Neural crest cell (in vitro differentiated cells): ENCODE measurements at regions not wholly inside any gene's neighbourhood (a gene's known extent, or its start where the extent isn't known, plus 50 kb on each side); places are given as distances from the start of the nearest gene placed in this dataset.

Experiments used
- DNase-seq: peaks from one replicate; pipeline ENCODE4 v3.0.0; 2021; ENCODE audit warnings: low read depth, mixed read lengths, low spot score
- H3K27ac Mint-ChIP-seq: one replicate; pipeline ENCODE4 v1.8.0; 2021; ENCODE audit warnings: mild to moderate bottlenecking, mixed read lengths; ENCODE audit not compliant: unreplicated experiment
- H3K27me3 Mint-ChIP-seq: 2 replicates; pipeline ENCODE4 v1.8.0; 2021; ENCODE audit warnings: low read depth, mild to moderate bottlenecking, mixed read lengths
- H3K36me3 Mint-ChIP-seq: 2 replicates; pipeline ENCODE4 v1.8.0; 2021; ENCODE audit warnings: low read depth, mild to moderate bottlenecking, mixed read lengths
- H3K4me1 Mint-ChIP-seq: 2 replicates; pipeline ENCODE4 v1.8.0; 2021; ENCODE audit warnings: mixed read lengths
- H3K4me3 Mint-ChIP-seq: one replicate; pipeline ENCODE4 v1.8.0; 2021; ENCODE audit warnings: mild to moderate bottlenecking, mixed read lengths
- H3K9me3 Mint-ChIP-seq: 2 replicates; pipeline ENCODE4 v1.8.0; 2021; ENCODE audit warnings: mixed read lengths
- TF ChIP-seq, protein P1 (sequence below): fragments of 200-600 bp; sonication (generic); conservative IDR thresholded peaks from 2 replicates; pipeline ENCODE4 v1.5.0; 2021; ENCODE audit warnings: antibody characterized with exemption, mild to moderate bottlenecking

- DNase-seq, result no peak
- TF ChIP-seq, protein P1, sequence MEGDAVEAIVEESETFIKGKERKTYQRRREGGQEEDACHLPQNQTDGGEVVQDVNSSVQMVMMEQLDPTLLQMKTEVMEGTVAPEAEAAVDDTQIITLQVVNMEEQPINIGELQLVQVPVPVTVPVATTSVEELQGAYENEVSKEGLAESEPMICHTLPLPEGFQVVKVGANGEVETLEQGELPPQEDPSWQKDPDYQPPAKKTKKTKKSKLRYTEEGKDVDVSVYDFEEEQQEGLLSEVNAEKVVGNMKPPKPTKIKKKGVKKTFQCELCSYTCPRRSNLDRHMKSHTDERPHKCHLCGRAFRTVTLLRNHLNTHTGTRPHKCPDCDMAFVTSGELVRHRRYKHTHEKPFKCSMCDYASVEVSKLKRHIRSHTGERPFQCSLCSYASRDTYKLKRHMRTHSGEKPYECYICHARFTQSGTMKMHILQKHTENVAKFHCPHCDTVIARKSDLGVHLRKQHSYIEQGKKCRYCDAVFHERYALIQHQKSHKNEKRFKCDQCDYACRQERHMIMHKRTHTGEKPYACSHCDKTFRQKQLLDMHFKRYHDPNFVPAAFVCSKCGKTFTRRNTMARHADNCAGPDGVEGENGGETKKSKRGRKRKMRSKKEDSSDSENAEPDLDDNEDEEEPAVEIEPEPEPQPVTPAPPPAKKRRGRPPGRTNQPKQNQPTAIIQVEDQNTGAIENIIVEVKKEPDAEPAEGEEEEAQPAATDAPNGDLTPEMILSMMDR, result no peak
- no peaks in the 10 kb centered on the region for H3K4me1 Mint-ChIP-seq
- H3K36me3 Mint-ChIP-seq, result no peaks in the 10 kb centered on the region
- no peak overlapping the region for H3K4me3 Mint-ChIP-seq
- peaks cover 3% of the 10 kb centered on the region for H3K27me3 Mint-ChIP-seq
- no peak overlapping the region for H3K27ac Mint-ChIP-seq
- peaks cover 3% of the 10 kb centered on the region for H3K9me3 Mint-ChIP-seq
Observed at GRCh38 chr7:98531717-98532116, 85.4 kb upstream of the NPTX2 start.

GRCh38 chr7:98528079-98528478, 89.0 kb upstream of the NPTX2 start:
- Mint-ChIP-seq H3K27ac (no peak overlapping the region), H3K4me3 (no peak overlapping the region), H3K27me3 (no peaks in the 10 kb centered on the region), H3K9me3 (peaks cover 2% of the 10 kb centered on the region), H3K4me1 (no peaks in the 10 kb centered on the region), H3K36me3 (no peaks in the 10 kb centered on the region)
- TF ChIP-seq, protein P1, result no peak
- no peak for DNase-seq

GRCh38 chr7:98526059-98526458, 91.0 kb upstream of the NPTX2 start:
- no peak for DNase-seq
- Mint-ChIP-seq H3K36me3 (no peaks in the 10 kb centered on the region), H3K4me1 (no peaks in the 10 kb centered on the region), H3K4me3 (no peak overlapping the region), H3K27me3 (peaks cover 5% of the 10 kb centered on the region), H3K27ac (no peak overlapping the region), H3K9me3 (peaks cover 3% of the 10 kb centered on the region)
- TF ChIP-seq, protein P1, result no peak

DNA sequence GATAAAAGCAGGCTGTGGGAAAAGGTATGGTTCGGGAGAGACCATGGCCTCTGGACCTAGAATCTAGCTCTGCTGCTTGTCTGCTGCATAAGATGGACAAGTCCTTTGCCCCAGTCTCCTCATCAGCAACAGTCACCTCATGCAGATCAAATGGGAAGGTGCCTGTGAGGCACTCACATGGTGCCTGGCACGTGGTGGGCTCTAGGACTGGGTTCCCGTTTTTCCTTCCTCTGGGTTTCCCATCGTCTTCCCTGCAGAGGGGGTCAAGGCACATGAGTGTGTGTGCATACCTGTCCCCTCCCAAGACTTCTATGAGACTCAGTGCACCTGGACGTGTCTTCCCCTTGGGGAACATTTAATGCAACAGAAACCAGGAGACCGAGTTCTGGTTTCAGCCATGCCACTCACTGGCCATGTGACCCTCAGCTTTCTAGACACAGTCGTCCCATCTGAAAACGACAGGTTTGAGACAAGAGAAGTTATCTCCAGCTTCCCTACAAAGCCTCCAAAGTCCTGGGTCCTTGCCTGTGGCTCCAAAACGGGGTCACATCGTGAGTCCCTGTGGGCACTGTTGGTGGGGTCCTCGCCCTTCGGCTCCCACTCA, 95.9 kb upstream of the NPTX2 start:
- no peak overlapping the region for H3K4me3 Mint-ChIP-seq
- TF ChIP-seq, protein P1, result no peak
- H3K4me1 Mint-ChIP-seq, result no peaks in the 10 kb centered on the region
- peaks cover 5% of the 10 kb centered on the region for H3K27me3 Mint-ChIP-seq
- no peak overlapping the region for H3K27ac Mint-ChIP-seq
- H3K9me3 Mint-ChIP-seq, result peaks cover 3% of the 10 kb centered on the region
- DNase-seq, result no peak
- no peaks in the 10 kb centered on the region for H3K36me3 Mint-ChIP-seq

- H3K36me3 Mint-ChIP-seq, result no peaks in the 10 kb centered on the region
- H3K27ac Mint-ChIP-seq, result no peak overlapping the region
- peaks cover 3% of the 10 kb centered on the region for H3K9me3 Mint-ChIP-seq
- no peak for DNase-seq
- no peaks in the 10 kb centered on the region for H3K4me1 Mint-ChIP-seq
- H3K4me3 Mint-ChIP-seq, result no peak overlapping the region
- peaks cover 5% of the 10 kb centered on the region for H3K27me3 Mint-ChIP-seq
- TF ChIP-seq, protein P1, result no peak
Observed at GRCh38 chr7:98520356-98520951, 96.6 kb upstream of the NPTX2 start.
